Dendritic cell treated with granulocyte-macrophage colony-stimulating factor and Interleukin-4, amounts not matched to agents 40 ng/mL and 50 ng/mL, for 4 days (primary cell): ENCODE measurements at regions not wholly inside any gene's neighbourhood (a gene's known extent, or its start where the extent isn't known, plus 50 kb on each side); places are given as distances from the start of the nearest gene placed in this dataset.

Experiments
- H3K27ac Mint-ChIP-seq: one replicate; pipeline ENCODE4 v1.8.0; 2022; ENCODE audit warnings: mild to moderate bottlenecking, mixed read lengths
- H3K27me3 Mint-ChIP-seq: one replicate; pipeline ENCODE4 v1.8.0; 2022; ENCODE audit warnings: mild to moderate bottlenecking, mixed read lengths
- H3K36me3 Mint-ChIP-seq: one replicate; pipeline ENCODE4 v1.8.0; 2022; ENCODE audit warnings: low read depth, mixed read lengths
- H3K4me1 Mint-ChIP-seq: one replicate; pipeline ENCODE4 v1.8.0; 2022; ENCODE audit warnings: low read depth, mixed read lengths
- H3K4me3 Mint-ChIP-seq: one replicate; pipeline ENCODE4 v1.8.0; 2022; ENCODE audit warnings: mild to moderate bottlenecking, moderate library complexity, mixed read lengths
- H3K9me3 Mint-ChIP-seq: one replicate; pipeline ENCODE4 v1.8.0; 2022; ENCODE audit warnings: mixed read lengths
- intact Hi-C: fragments of 100-400 bp; cut with micrococcal nuclease; formaldehyde crosslinking; loops from one replicate; pipeline ENCODE4 v1.15.0; 2022

- intact Hi-C loops: no loop called here
- Mint-ChIP-seq H3K4me1 (peaks cover 4% of the 10 kb centered on the region), H3K4me3 (no peak overlapping the region), H3K9me3 (no peaks in the 10 kb centered on the region), H3K27ac (no peak overlapping the region), H3K36me3 (no peaks in the 10 kb centered on the region), H3K27me3 (peaks cover 6% of the 10 kb centered on the region)
These were observed 95.3 kb downstream of the COPS8 start for GRCh38 chr2:237180987-237181386.

GRCh38 chr2:237181844-237182243 lies 96.2 kb downstream of the COPS8 start:
- H3K9me3 Mint-ChIP-seq: no peaks in the 10 kb centered on the region
- no peak overlapping the region for H3K27ac Mint-ChIP-seq
- intact Hi-C loops: no loop called here

GRCh38 chr2:237182422-237183123 lies 96.9 kb downstream of the COPS8 start:
- Mint-ChIP-seq H3K4me3 (no peak overlapping the region), H3K27ac (no peak overlapping the region), H3K9me3 (no peaks in the 10 kb centered on the region), H3K4me1 (peaks cover 4% of the 10 kb centered on the region), H3K27me3 (peaks cover 12% of the 10 kb centered on the region), H3K36me3 (no peaks in the 10 kb centered on the region)
- intact Hi-C loops: no loop called here

More at GRCh38 chr2:237181844-237182243, 96.2 kb downstream of the COPS8 start:
- H3K4me1 Mint-ChIP-seq: peaks cover 4% of the 10 kb centered on the region
- H3K36me3 Mint-ChIP-seq: no peaks in the 10 kb centered on the region
- H3K27me3 Mint-ChIP-seq: peaks cover 12% of the 10 kb centered on the region
- no peak overlapping the region for H3K4me3 Mint-ChIP-seq

- Mint-ChIP-seq H3K4me1 (peaks cover 4% of the 10 kb centered on the region), H3K36me3 (no peaks in the 10 kb centered on the region), H3K27ac (no peak overlapping the region), H3K27me3 (peaks cover 12% of the 10 kb centered on the region), H3K4me3 (no peak overlapping the region), H3K9me3 (no peaks in the 10 kb centered on the region)
- intact Hi-C loops: no loop called here
These were observed 98.7 kb downstream of the COPS8 start for GRCh38 chr2:237184192-237184918.

GRCh38 chr2:237184919-237185552 lies 99.3 kb downstream of the COPS8 start:
- H3K4me1 Mint-ChIP-seq: peaks cover 4% of the 10 kb centered on the region
- intact Hi-C loops: no loop called here
- no peak overlapping the region for H3K4me3 Mint-ChIP-seq
- H3K36me3 Mint-ChIP-seq: no peaks in the 10 kb centered on the region
- no peaks in the 10 kb centered on the region for H3K9me3 Mint-ChIP-seq
- no peak overlapping the region for H3K27ac Mint-ChIP-seq
- peaks cover 12% of the 10 kb centered on the region for H3K27me3 Mint-ChIP-seq

GRCh38 chr2:237185553-237185925 lies 99.8 kb downstream of the COPS8 start:
- intact Hi-C loops: no loop called here
- H3K27me3 Mint-ChIP-seq: peaks cover 14% of the 10 kb centered on the region
- no peak overlapping the region for H3K27ac Mint-ChIP-seq
- H3K4me3 Mint-ChIP-seq: no peak overlapping the region
- no peaks in the 10 kb centered on the region for H3K36me3 Mint-ChIP-seq
- peaks cover 4% of the 10 kb centered on the region for H3K4me1 Mint-ChIP-seq
- H3K9me3 Mint-ChIP-seq: no peaks in the 10 kb centered on the region

- Mint-ChIP-seq H3K36me3 (no peaks in the 10 kb centered on the region), H3K9me3 (no peaks in the 10 kb centered on the region), H3K4me3 (no peak overlapping the region), H3K4me1 (peaks cover 10% of the 10 kb centered on the region), H3K27me3 (peaks cover 14% of the 10 kb centered on the region), H3K27ac (no peak overlapping the region)
- intact Hi-C loops: no loop called here
These were observed 104.1 kb downstream of the COPS8 start for GRCh38 chr2:237189799-237190198.

- Mint-ChIP-seq H3K4me1 (peaks cover 10% of the 10 kb centered on the region), H3K27me3 (peaks cover 17% of the 10 kb centered on the region), H3K36me3 (no peaks in the 10 kb centered on the region), H3K27ac (no peak overlapping the region), H3K4me3 (no peak overlapping the region), H3K9me3 (no peaks in the 10 kb centered on the region)
- intact Hi-C loops: no loop called here
These were observed 105.5 kb downstream of the COPS8 start for GRCh38 chr2:237190966-237191713.

GRCh38 chr2:237191714-237192081 lies 106.0 kb downstream of the COPS8 start:
- no peak overlapping the region for H3K27ac Mint-ChIP-seq
- intact Hi-C loops: no loop called here
- H3K4me3 Mint-ChIP-seq: no peak overlapping the region
- H3K9me3 Mint-ChIP-seq: no peaks in the 10 kb centered on the region
- peaks cover 13% of the 10 kb centered on the region for H3K27me3 Mint-ChIP-seq
- H3K36me3 Mint-ChIP-seq: no peaks in the 10 kb centered on the region
- peaks cover 10% of the 10 kb centered on the region for H3K4me1 Mint-ChIP-seq

GRCh38 chr2:237192881-237193280 lies 107.2 kb downstream of the COPS8 start:
- peaks cover 10% of the 10 kb centered on the region for H3K4me1 Mint-ChIP-seq
- intact Hi-C loops: no loop called here
- no peaks in the 10 kb centered on the region for H3K9me3 Mint-ChIP-seq
- H3K27me3 Mint-ChIP-seq: peaks cover 15% of the 10 kb centered on the region
- H3K4me3 Mint-ChIP-seq: no peak overlapping the region
- H3K36me3 Mint-ChIP-seq: no peaks in the 10 kb centered on the region
- no peak overlapping the region for H3K27ac Mint-ChIP-seq

- Mint-ChIP-seq H3K4me1 (peaks cover 10% of the 10 kb centered on the region), H3K27me3 (peaks cover 15% of the 10 kb centered on the region), H3K4me3 (no peak overlapping the region), H3K36me3 (no peaks in the 10 kb centered on the region), H3K27ac (no peak overlapping the region), H3K9me3 (no peaks in the 10 kb centered on the region)
- intact Hi-C loops: no loop called here
These were observed 107.7 kb downstream of the COPS8 start for GRCh38 chr2:237193436-237193835.

GRCh38 chr2:237194081-237194480 lies 108.4 kb downstream of the COPS8 start:
- Mint-ChIP-seq H3K36me3 (no peaks in the 10 kb centered on the region), H3K9me3 (no peaks in the 10 kb centered on the region), H3K4me3 (no peak overlapping the region), H3K27me3 (peaks cover 15% of the 10 kb centered on the region), H3K4me1 (peaks cover 10% of the 10 kb centered on the region), H3K27ac (no peak overlapping the region)
- intact Hi-C loops: no loop called here

GRCh38 chr2:237194906-237195305 lies 109.2 kb downstream of the COPS8 start:
- peaks cover 10% of the 10 kb centered on the region for H3K4me1 Mint-ChIP-seq
- no peaks in the 10 kb centered on the region for H3K9me3 Mint-ChIP-seq
- H3K36me3 Mint-ChIP-seq: no peaks in the 10 kb centered on the region
- H3K4me3 Mint-ChIP-seq: no peak overlapping the region
- intact Hi-C loops: no loop called here
- H3K27ac Mint-ChIP-seq: no peak overlapping the region
- peaks cover 20% of the 10 kb centered on the region for H3K27me3 Mint-ChIP-seq
